G401 (cell line): ENCODE measurements at regions not wholly inside any gene's neighbourhood (a gene's known extent, or its start where the extent isn't known, plus 50 kb on each side); places are given as distances from the start of the nearest gene placed in this dataset.

ENCODE experiments used
- DNase-seq: peaks from one replicate; pipeline ENCODE4 v3.0.0-alpha.2; 2015; ENCODE audit warnings: low spot score
- in situ Hi-C: cut with HindIII; loops from 2 replicates; pipeline ENCODE4 v1.10.0; 2016; ENCODE audit warnings: low sequenced_read_pairs, mixed read lengths

GRCh38 chr9:108209132-108209685 is 646.6 kb downstream of the ACTL7B start:
- in situ Hi-C loops, result no loop called here

GRCh38 chr9:108207561-108208165 is 648.1 kb downstream of the ACTL7B start:
- DNase-seq, result peak; percentile 31
- in situ Hi-C loops, result no loop called here

More at GRCh38 chr9:108209132-108209685, 646.6 kb downstream of the ACTL7B start:
- no peak for DNase-seq

GRCh38 chr9:108205276-108205675 is 650.5 kb downstream of the ACTL7B start:
- in situ Hi-C loops, result no loop called here
- no peak for DNase-seq

DNA sequence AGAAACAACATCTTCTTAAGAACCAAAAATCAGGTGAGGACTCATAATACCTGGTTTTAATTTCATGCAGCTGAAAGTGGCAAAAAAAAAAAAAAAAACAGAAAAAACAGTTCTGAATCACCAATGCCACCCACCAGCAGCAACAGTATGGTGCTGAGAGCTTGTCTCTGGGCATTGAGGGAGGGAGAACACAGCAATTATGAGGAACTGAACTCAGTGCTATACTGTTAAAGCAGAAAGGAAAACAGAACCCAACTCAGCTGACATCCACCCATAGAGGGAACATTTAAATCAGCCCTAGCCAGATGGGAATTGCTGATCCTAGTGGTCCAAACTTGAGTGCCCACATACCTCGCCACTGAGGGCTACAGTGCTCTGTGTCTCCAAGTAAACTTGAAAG is 657.9 kb downstream of the ACTL7B start:
- no peak for DNase-seq

DNA sequence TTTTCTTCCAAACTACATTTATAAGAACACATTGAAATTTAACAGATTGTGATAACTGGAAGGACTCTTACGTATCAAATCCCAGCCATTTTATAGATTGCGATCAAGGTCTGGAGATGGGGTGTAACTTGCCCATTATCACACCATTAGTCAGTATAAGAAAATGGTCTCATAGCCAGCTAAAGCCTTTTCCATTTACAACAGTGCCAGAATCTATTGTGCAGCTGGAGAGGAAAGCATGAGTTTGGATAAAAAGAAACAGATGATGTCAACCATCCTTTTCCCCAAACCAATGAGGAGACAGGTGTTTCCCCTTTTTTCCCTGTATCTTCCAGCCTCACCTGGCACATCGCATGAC is 658.8 kb downstream of the ACTL7B start:
- in situ Hi-C loops, result no loop called here
- DNase-seq, result no peak

More for the DNA sequence above, 657.9 kb downstream of the ACTL7B start:
- in situ Hi-C loops, result no loop called here

DNA sequence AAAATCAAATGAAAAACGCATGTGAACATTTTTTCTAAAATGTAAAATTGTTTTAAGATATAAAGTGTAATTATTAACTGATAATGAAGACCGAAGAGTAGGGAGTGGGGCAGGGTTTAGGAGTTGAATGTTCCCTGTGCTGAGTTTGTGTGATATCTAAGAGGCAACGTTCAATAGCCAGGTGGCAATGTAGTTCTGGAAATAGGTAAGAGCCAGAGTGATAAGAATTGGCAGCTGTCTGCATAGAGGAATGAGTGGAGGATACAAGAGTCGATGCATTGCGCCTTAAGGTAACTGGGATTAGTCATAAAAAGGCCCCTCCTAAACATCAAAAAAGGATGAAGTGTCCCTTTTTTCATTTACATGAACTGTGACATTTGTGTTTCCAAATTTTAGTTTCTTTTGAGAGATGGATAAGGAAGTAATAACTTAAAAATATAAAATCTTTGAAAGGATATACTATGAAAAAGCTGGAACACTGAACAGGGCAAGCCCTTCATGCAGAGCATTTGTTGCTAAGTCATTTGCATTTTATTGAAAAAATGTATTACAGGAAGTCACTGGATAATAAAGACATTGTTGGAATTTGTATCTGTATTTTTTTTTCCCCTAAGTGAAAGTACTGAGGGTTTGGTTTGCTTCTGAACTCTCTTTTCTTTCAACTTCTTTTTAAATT is 659.3 kb downstream of the ACTL7B start:
- in situ Hi-C loops, result no loop called here
- no peak for DNase-seq

- DNase-seq, result no peak
- in situ Hi-C loops, result no loop called here
These were observed 661.6 kb downstream of the ACTL7B start for GRCh38 chr9:108194154-108194553.

- DNase-seq, result no peak
- in situ Hi-C loops, result no loop called here
These were observed 662.6 kb downstream of the ACTL7B start for GRCh38 chr9:108193026-108193710.

GRCh38 chr9:108191065-108191464 is 664.7 kb downstream of the ACTL7B start:
- DNase-seq, result no peak
- in situ Hi-C loops, result no loop called here

GRCh38 chr9:108188976-108189375 is 666.8 kb downstream of the ACTL7B start:
- DNase-seq, result no peak
- in situ Hi-C loops, result no loop called here

GRCh38 chr9:108188482-108188881 is 667.3 kb downstream of the ACTL7B start:
- DNase-seq, result no peak
- in situ Hi-C loops, result no loop called here

DNA sequence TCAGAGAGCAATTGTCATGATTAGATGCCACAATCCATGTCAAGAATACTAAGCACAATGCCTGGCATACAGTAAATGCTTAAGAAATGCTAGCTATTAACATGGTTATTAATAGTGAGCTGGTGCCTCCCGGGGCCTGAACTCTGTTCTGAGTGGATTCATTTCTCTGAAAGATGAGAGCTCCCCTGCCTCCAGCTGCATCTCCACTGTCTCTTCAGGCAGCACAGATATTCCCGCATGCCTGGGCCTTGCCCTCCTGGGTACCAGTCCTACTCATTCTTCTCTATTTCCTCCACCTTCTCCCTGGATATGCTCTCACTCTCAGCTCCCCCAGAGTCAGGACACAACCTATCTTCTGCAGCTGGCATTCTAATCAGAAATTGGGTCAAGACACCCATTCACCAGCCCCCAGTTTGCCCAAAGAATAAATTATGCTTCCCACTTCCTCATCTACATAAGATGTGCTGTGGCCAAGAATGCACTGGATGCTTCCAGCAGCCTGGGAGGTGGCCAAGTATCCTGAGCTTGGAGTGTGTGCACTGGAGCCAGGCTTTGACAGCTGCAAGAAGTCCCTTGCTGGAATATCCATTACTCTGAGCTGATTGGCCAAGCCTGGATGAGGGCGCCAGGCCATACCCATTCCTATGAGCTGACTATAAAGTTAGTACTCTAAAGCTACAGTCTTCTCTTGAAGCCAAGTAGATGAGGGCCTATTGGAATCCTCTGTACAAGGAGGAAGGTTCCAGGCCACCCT is 669.0 kb downstream of the ACTL7B start:
- in situ Hi-C loops, result no loop called here

GRCh38 chr9:108185613-108186012 is 670.2 kb downstream of the ACTL7B start:
- no peak for DNase-seq
- in situ Hi-C loops, result no loop called here

More for the DNA sequence above, 669.0 kb downstream of the ACTL7B start:
- DNase-seq, result no peak

DNA sequence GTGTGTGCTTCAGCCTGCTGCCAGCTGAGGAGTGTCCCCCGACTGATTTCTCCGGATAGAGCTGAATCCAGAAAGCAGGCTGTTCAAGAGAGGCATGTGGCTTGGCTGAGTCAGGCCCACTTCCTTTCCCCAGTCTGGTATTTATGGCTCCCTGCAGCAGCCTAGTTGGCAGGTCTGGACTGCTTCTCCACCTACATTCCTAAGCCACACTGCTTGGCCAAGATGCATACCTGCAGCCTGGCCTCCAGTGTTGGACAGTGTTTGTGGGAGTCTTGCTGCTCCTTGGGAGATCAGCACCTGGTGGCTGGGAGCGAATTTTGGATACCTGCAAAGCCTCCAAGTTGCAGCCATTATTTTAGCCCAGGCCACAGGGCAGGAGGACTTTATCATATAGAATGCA is 670.8 kb downstream of the ACTL7B start:
- in situ Hi-C loops, result no loop called here
- no peak for DNase-seq

DNA sequence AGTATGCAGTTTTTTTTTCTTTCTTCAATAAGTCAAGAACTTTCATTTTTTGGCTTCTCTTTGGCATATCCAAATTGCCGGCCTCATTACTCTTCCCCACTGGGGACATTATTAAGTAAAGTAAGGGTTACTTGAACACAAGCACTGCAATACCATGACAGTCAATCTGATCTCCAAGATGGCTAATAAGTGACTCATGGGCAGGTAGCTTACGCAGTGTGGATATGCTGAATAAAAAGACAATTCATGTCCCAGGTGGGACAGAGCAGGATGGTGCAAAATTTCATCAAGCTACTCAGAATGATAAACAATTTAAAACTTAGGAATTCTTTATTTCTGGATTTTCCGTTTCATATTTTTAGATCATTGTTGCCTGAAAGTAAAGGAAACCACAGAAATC is 671.8 kb downstream of the ACTL7B start:
- in situ Hi-C loops, result no loop called here
- no peak for DNase-seq

DNA sequence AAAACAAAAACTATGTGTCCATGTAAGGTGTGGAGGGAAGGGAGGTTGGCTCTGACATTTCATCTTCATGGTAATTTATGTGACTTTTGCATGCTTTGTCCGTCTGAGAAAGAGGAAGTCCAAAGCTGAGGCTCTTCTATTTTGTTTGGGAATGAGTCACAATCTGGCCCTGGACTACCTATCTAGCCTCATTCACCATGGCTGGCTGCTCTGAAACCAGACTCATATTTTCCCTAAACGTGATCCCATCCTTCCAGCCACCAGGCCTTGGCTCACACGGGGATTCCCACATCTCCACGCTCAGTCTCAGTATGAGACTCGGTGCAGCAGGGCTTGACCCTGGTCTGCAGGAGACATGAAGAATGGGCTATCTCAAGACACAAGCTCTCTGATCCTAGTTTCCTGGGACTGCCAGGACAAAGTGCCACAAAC is 672.8 kb downstream of the ACTL7B start:
- in situ Hi-C loops, result no loop called here

DNA sequence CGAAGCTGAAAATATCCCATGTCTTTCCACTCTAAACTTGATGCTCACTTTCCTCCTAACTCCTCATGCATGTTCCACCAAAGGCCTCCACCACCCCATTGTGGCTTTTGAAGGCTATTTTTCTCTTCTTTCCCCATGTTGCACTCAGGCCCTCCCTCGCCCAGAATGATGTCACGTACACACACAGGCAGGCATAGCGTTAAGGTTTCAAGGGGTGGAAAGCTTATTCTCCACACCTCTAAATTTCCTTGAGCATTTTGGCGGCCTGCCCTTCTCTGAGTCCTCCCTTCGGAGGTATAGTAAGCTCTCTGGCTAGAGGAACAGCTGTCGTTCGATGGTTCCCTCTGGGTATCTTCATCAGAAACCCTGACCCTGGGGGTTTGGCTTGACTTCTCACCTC is 673.5 kb downstream of the ACTL7B start:
- in situ Hi-C loops, result no loop called here
- no peak for DNase-seq

More for the DNA sequence above, 672.8 kb downstream of the ACTL7B start:
- DNase-seq, result no peak

GRCh38 chr9:108181441-108181840 is 674.3 kb downstream of the ACTL7B start:
- DNase-seq, result no peak
- in situ Hi-C loops, result no loop called here

- in situ Hi-C loops, result no loop called here
- no peak for DNase-seq
These were observed 675.2 kb downstream of the ACTL7B start for GRCh38 chr9:108180541-108180940.

- no peak for DNase-seq
- in situ Hi-C loops, result no loop called here
These were observed 677.5 kb downstream of the ACTL7B start for GRCh38 chr9:108178318-108178717.
